Loucy (cell line): ENCODE measurements at regions not wholly inside any gene's neighbourhood (a gene's known extent, or its start where the extent isn't known, plus 50 kb on each side); places are given as distances from the start of the nearest gene placed in this dataset.
"Not testable (repeated sequence)": the region's sequence is repeated elsewhere in the genome, so short reads cannot be mapped to it uniquely, and the experiment has no call there.

Source experiments
- H2AFZ ChIP-seq: fragments of 200-600 bp; sonication (generic); 2 replicates; pipeline ENCODE4 v1.6.0; 2016; ENCODE audit warnings: antibody characterized with exemption, mild to moderate bottlenecking, low read length, moderate library complexity
- H3F3A ChIP-seq: fragments of 200-600 bp; 2 replicates; pipeline ENCODE4 v1.6.0; 2016; ENCODE audit warnings: antibody characterized with exemption, low read depth, mild to moderate bottlenecking
- H3K27me3 ChIP-seq: fragments of 200-600 bp; sonication (generic); 2 replicates; pipeline ENCODE4 v1.6.1; 2014; ENCODE audit warnings: low read length, mild to moderate bottlenecking; ENCODE audit not compliant: insufficient read depth, poor library complexity, severe bottlenecking
- H3K36me3 ChIP-seq: fragments of 200-600 bp; sonication (generic); 2 replicates; pipeline ENCODE4 v1.6.1; 2016; ENCODE audit warnings: low read length; ENCODE audit not compliant: insufficient read depth
- H3K4me1 ChIP-seq: fragments of 200-600 bp; sonication (generic); 2 replicates; pipeline ENCODE4 v1.5.1; 2014; ENCODE audit warnings: low read length, mild to moderate bottlenecking; ENCODE audit not compliant: insufficient read depth, poor library complexity, severe bottlenecking
- H3K4me2 ChIP-seq: fragments of 200-600 bp; sonication (generic); 2 replicates; pipeline ENCODE4 v1.6.0; 2014; ENCODE audit warnings: antibody characterized with exemption, low read length, low read depth, mild to moderate bottlenecking; ENCODE audit not compliant: poor library complexity, severe bottlenecking
- H3K4me3 ChIP-seq: fragments of 200-600 bp; sonication (generic); 2 replicates; pipeline ENCODE4 v1.5.1; 2014; ENCODE audit warnings: low read length, mild to moderate bottlenecking, mixed read lengths; ENCODE audit not compliant: poor library complexity, severe bottlenecking
- H3K79me2 ChIP-seq: fragments of 200-600 bp; sonication (generic); 2 replicates; pipeline ENCODE4 v1.6.1; 2014; ENCODE audit warnings: low read length; ENCODE audit not compliant: insufficient read depth
- H3K9ac ChIP-seq: fragments of 200-600 bp; sonication (generic); 2 replicates; pipeline ENCODE4 v1.6.0; 2014; ENCODE audit warnings: mild to moderate bottlenecking, low read depth, low read length, moderate library complexity; ENCODE audit not compliant: poor library complexity, severe bottlenecking
- H3K9me2 ChIP-seq: fragments of 200-600 bp; sonication (generic); replicated peaks from 2 replicates; pipeline ENCODE4 v1.6.1; 2016; ENCODE audit warnings: low read depth, low read length, mixed read lengths
- H3K9me3 ChIP-seq: fragments of 200-600 bp; sonication (generic); 2 replicates; pipeline ENCODE4 v1.6.1; 2014; ENCODE audit warnings: mild to moderate bottlenecking, antibody characterized with exemption, low read length, low read depth; ENCODE audit not compliant: insufficient read depth
- H4K20me1 ChIP-seq: fragments of 200-600 bp; sonication (generic); 2 replicates; pipeline ENCODE4 v1.6.0; 2014; ENCODE audit warnings: antibody characterized with exemption, low read length, mild to moderate bottlenecking; ENCODE audit not compliant: insufficient read depth, poor library complexity, severe bottlenecking
- CTCF ChIP-seq: fragments of 200-600 bp; sonication (generic); conservative IDR thresholded peaks from 2 replicates; pipeline ENCODE4 v1.5.1; 2014; ENCODE audit warnings: mild to moderate bottlenecking, antibody characterized with exemption, low read length
- EZH2phosphoT487 ChIP-seq: fragments of 200-600 bp; IDR thresholded peaks from 2 replicates; pipeline ENCODE4 v1.6.1; 2018; ENCODE audit warnings: antibody characterized with exemption, mild to moderate bottlenecking, moderate library complexity, borderline replicate concordance

- H3K36me3 ChIP-seq: no peaks in the 10 kb centered on the region
- no peaks in the 10 kb centered on the region for H3K9me3 ChIP-seq
- H3K4me3 ChIP-seq: no peak overlapping the region
- no peaks in the 10 kb centered on the region for H4K20me1 ChIP-seq
- H3F3A ChIP-seq: no peaks in the 10 kb centered on the region
- H3K27me3 ChIP-seq: no peaks in the 10 kb centered on the region
- H2AFZ ChIP-seq: no peak overlapping the region
- H3K4me1 ChIP-seq: no peaks in the 10 kb centered on the region
- TF ChIP-seq EZH2phosphoT487: no peak
- TF ChIP-seq CTCF: no peak
- H3K4me2 ChIP-seq: no peak overlapping the region
- H3K79me2 ChIP-seq: no peaks in the 10 kb centered on the region
- H3K9ac ChIP-seq: no peak overlapping the region
- no peaks in the 10 kb centered on the region for H3K9me2 ChIP-seq
These were observed 1061.2 kb downstream of the DIPK2A start for GRCh38 chr3:145032791-145033190.

- no peaks in the 10 kb centered on the region for H3K36me3 ChIP-seq
- H2AFZ ChIP-seq: no peak overlapping the region
- H3K4me1 ChIP-seq: no peaks in the 10 kb centered on the region
- H3K79me2 ChIP-seq: no peaks in the 10 kb centered on the region
- H3K9me2 ChIP-seq: no peaks in the 10 kb centered on the region
- H3K4me2 ChIP-seq: no peak overlapping the region
- TF ChIP-seq EZH2phosphoT487: no peak
- TF ChIP-seq CTCF: no peak
- no peaks in the 10 kb centered on the region for H4K20me1 ChIP-seq
- H3K27me3 ChIP-seq: no peaks in the 10 kb centered on the region
- H3K9me3 ChIP-seq: no peaks in the 10 kb centered on the region
- H3K9ac ChIP-seq: no peak overlapping the region
- no peak overlapping the region for H3K4me3 ChIP-seq
- H3F3A ChIP-seq: no peaks in the 10 kb centered on the region
These were observed 1064.1 kb downstream of the DIPK2A start for GRCh38 chr3:145035682-145036081.

DNA sequence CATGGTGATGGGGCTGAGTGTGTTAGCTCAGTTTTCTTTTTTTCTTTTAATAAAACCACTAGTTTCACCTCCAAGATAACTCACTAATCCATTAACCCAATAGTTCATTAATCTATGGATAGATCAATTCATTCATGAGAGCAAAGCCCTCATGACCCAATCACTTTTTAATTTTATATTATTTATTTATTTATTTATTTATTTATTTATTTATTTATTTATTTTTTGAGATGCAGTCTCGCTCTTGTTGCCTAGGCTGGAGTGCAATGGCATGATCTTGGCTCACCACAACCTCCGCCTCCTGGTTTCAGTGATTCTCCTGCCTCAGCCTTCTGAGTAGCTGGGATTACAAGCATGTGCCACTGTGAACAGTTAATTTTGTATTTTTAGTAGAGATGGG is 1082.4 kb downstream of the DIPK2A start:
- not testable (repeated sequence) for H4K20me1 ChIP-seq, H3K4me3 ChIP-seq, H3K27me3 ChIP-seq, H3K36me3 ChIP-seq, H3F3A ChIP-seq, H3K4me1 ChIP-seq, H2AFZ ChIP-seq, H3K79me2 ChIP-seq, H3K9ac ChIP-seq, H3K4me2 ChIP-seq, H3K9me2 ChIP-seq, H3K9me3 ChIP-seq

DNA sequence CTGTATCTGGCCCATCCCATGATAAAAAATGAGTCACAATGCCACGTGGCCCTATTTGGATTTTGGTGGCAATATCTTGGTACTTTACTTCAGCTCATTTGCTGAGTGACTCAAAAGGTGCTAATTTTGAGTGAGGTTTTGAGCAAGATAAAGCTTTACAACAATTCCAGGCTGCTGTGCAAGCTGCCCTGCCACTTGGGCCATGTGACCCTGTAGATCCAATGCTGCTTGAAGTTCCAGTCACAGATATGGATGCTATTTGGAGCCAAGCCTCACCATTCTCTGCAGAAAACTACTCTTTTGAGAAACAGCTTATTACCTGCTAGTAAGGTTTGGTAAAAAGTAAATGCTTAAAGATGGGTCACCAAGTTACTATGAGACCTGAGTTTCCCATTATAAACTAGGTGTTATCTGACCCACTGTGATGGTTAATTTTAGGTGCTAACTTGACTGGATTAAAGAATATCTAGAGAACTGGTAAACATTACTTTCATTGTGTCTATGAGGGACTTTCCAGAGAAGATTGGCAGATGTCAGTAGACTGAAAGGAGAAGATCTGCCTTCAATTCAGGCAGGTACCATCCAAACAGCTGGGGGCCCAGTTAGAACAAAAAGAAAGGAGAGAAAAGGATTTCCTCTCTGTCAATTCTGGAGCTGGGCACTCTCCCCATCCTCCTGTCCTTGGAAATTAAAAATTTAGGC is 1083.9 kb downstream of the DIPK2A start:
- no peaks in the 10 kb centered on the region for H3K27me3 ChIP-seq
- no peak overlapping the region for H3K4me3 ChIP-seq
- H2AFZ ChIP-seq: no peak overlapping the region
- H3K4me1 ChIP-seq: no peaks in the 10 kb centered on the region
- H3F3A ChIP-seq: no peaks in the 10 kb centered on the region
- H3K9me2 ChIP-seq: no peaks in the 10 kb centered on the region
- H3K9ac ChIP-seq: no peak overlapping the region
- H3K9me3 ChIP-seq: no peaks in the 10 kb centered on the region
- H4K20me1 ChIP-seq: no peaks in the 10 kb centered on the region
- no peak for TF ChIP-seq EZH2phosphoT487
- TF ChIP-seq CTCF: no peak
- H3K36me3 ChIP-seq: no peaks in the 10 kb centered on the region
- H3K4me2 ChIP-seq: no peak overlapping the region
- H3K79me2 ChIP-seq: no peaks in the 10 kb centered on the region
